NCI-H82 (cell line): ENCODE measurements at regions not wholly inside any gene's neighbourhood (a gene's known extent, or its start where the extent isn't known, plus 50 kb on each side); places are given as distances from the start of the nearest gene placed in this dataset.

Experiments
- DNase-seq: peaks from one replicate; lab custom pipeline; 2025; lab: John Stamatoyannopoulos, UW

- DNase-seq, result peak; percentile 42
Measured at GRCh38 chr15:70556151-70556741, 207.1 kb downstream of the UACA start.

DNA sequence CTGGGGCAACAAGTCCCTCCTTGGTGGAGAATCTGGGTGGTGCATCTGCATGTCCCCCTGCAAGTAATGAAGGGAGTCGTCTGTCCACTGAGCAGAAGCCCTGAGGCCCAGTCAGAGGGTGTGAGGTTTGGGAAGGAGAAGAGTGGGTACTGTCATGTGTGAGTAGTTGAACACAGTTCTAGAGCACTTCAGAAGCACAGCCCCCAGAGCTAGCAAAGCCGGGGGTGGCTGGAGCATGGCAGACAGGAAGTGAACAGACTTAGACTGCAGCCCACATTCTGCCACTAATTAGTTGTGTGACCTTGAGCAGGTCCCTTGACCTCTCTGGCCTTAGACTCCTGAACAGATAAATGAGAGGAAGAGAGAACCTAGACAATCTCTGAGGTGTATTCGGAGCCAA lies 207.6 kb downstream of the UACA start:
- no peak for DNase-seq

- no peak for DNase-seq
Measured at GRCh38 chr15:70547846-70548487, 215.4 kb downstream of the UACA start.

GRCh38 chr15:70545526-70545925 lies 217.8 kb downstream of the UACA start:
- no peak for DNase-seq

- no peak for DNase-seq
Measured at GRCh38 chr15:70541511-70541910, 221.8 kb downstream of the UACA start.

DNA sequence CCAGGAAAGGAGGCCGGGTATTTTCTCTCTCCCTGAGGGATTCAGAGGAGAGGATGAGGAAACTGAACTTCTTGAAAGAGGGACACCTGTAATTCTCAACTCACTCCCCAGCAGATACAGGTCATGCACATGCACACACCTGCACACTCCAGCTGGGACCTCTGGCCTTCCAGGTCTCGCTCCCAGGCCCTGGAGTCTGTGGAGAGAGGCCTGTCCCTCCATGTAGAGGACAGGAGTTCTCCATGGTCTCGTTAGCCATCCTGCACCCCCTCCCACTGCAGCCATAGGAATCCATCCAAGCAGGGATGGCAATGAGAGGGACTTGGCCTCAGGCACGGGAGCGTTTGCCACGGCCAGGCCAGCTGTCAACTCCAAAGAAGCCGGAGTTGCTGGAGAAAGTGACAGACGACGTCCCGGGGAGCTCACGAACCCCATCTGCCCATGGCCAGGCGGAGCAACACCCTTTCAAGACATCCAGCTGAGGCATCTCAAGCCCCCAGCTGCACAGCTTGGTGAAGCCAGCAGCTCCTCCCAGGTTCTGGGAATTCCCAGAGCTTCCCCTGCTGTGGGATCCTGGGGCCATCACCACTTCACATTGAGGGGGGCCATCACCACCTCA lies 223.3 kb downstream of the UACA start:
- DNase-seq, result no peak

GRCh38 chr15:70539409-70539808 lies 223.9 kb downstream of the UACA start:
- no peak for DNase-seq

- DNase-seq, result no peak
Measured at GRCh38 chr15:70538278-70538677, 225.1 kb downstream of the UACA start.

DNA sequence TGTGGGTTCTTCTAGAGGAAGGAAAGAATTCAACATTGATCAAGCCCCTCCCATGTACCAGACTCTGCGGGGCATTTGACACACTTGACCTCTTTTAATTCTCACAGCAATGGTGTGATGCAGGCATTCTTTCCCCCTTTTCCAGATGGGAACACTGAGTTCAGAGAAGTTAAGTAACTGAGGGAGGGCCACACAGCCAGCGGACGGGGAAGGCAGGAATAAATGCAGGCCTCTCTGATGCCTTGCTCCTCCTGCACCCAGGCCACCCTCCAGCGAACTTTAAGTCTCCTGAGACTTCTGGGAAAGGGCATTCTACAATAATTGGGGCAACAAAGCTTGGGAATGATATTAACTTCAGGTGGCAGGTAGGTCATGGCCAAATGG lies 227.4 kb downstream of the UACA start:
- no peak for DNase-seq

- peak; percentile 20 for DNase-seq
Measured at GRCh38 chr15:70535071-70535954, 228.0 kb downstream of the UACA start.

- no peak for DNase-seq
Measured at GRCh38 chr15:70533931-70534742, 229.2 kb downstream of the UACA start.

- no peak for DNase-seq
Measured at GRCh38 chr15:70532531-70533186, 230.7 kb downstream of the UACA start.

- no peak for DNase-seq
Measured at GRCh38 chr15:70531576-70531975, 231.8 kb downstream of the UACA start.

GRCh38 chr15:70530906-70531305 lies 232.5 kb downstream of the UACA start:
- no peak for DNase-seq

DNA sequence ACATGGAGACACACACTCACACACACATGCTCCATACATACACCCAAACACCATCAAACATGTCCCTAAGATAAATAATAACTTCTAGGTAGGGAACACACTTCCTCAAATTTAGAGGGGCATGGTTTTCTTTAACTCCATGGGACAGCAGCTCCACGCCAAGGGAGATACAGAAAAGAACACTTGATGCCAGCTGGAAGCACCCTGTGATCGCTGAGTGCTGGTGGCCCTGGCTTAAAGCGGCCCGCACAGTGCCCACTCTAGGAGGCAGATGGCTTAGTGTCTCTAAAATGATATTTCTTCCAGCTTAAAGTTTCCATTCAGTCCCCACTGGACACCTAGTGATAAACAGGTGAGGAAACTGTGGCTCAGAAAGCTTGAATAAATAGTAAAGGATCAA lies 232.9 kb downstream of the UACA start:
- no peak for DNase-seq

DNA sequence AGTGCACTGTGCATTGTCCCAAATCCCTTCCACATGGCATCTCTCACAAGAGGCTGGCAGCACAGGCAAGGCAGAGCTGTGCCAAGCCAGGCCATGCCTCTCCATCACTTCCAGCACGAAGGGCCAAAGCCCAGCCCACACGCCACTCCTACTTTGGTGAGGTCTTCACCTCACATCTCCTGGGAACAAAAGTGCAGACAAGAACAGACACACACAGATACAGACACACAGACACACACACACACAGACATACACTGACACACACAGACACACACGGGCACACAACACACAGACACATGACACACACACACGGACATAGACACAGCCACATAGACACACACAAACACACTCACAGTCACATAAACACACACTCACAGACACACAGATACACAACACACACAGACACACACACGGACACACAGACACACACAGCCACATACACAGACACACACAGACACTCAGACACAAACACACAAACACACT lies 233.3 kb downstream of the UACA start:
- DNase-seq, result no peak

GRCh38 chr15:70528816-70529215 lies 234.5 kb downstream of the UACA start:
- DNase-seq, result no peak

DNA sequence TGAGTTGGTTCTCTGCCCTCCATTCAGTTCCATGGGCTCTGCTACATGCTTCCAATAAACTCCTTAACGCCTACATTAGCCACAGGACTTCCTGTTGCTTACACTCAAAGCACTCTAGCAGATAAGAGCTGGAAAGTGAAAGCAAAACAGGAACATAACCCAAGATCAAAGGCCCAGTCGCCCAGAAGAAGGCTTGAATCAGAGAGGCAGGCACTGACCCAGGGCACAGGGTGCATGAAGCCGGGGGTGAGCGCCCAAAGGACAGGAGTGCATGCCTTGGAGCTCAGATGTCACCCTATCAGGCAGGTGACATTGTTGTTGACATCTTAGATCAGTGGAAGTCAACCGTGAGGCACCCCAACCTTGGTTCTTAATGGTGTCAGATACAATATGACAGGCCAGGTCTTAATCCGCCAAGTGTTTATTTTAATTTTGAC lies 235.1 kb downstream of the UACA start:
- no peak for DNase-seq

- no peak for DNase-seq
Measured at GRCh38 chr15:70526974-70527325, 236.4 kb downstream of the UACA start.

- DNase-seq, result peak; percentile 78
Measured at GRCh38 chr15:70526221-70526973, 237.0 kb downstream of the UACA start.
